ENCODE measurements at regions not wholly inside any gene's neighbourhood (a gene's known extent, or its start where the extent isn't known, plus 50 kb on each side); places are given as distances from the start of the nearest gene placed in this dataset.

DNA sequence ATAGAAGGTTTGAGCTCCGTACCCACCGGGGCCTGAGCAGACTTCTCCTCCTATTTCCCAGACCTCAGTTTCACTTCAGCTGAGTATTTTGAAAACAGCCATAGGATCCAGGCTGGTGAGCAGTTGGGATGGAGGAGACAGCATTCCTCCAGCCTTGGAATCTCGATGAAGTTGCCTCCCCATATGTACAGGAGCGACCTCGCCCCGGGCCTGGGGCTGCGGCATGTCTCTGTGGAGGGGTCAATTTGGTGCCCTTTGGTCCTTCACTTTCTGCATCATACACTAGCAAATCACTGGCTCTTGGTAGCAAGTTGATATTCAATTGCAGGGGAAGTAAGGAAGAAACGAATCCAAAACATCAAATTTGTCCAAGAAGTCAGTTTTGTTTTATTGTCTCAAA is 402.0 kb upstream of the IRX4 start:
- TF ChIP-seq, protein P1, sequence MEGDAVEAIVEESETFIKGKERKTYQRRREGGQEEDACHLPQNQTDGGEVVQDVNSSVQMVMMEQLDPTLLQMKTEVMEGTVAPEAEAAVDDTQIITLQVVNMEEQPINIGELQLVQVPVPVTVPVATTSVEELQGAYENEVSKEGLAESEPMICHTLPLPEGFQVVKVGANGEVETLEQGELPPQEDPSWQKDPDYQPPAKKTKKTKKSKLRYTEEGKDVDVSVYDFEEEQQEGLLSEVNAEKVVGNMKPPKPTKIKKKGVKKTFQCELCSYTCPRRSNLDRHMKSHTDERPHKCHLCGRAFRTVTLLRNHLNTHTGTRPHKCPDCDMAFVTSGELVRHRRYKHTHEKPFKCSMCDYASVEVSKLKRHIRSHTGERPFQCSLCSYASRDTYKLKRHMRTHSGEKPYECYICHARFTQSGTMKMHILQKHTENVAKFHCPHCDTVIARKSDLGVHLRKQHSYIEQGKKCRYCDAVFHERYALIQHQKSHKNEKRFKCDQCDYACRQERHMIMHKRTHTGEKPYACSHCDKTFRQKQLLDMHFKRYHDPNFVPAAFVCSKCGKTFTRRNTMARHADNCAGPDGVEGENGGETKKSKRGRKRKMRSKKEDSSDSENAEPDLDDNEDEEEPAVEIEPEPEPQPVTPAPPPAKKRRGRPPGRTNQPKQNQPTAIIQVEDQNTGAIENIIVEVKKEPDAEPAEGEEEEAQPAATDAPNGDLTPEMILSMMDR (IDR thresholded peaks at IDR 0.05; ENCODE audit: low read depth, low read length, missing control alignments): no peak
- no peak for DNase-seq (ENCODE audit: extremely low read depth, low read depth)
- H3K4me3 ChIP-seq (replicated peaks; ENCODE audit: low read depth, low read length): no peak overlapping the region

GRCh38 chr5:2283481-2284045 is 400.8 kb upstream of the IRX4 start:
- H3K4me3 ChIP-seq (replicated peaks; ENCODE audit: low read depth, low read length): no peak overlapping the region
- DNase-seq (ENCODE audit: extremely low read depth, low read depth): no peak
- TF ChIP-seq, protein P1 (IDR thresholded peaks at IDR 0.05; ENCODE audit: low read depth, low read length, missing control alignments): no peak

- DNase-seq (ENCODE audit: extremely low read depth, low read depth): no peak
- TF ChIP-seq, protein P1 (IDR thresholded peaks at IDR 0.05; ENCODE audit: low read depth, low read length, missing control alignments): no peak
- H3K4me3 ChIP-seq (replicated peaks; ENCODE audit: low read depth, low read length): no peak overlapping the region
Observed at GRCh38 chr5:2282893-2283292, 400.2 kb upstream of the IRX4 start.

DNA sequence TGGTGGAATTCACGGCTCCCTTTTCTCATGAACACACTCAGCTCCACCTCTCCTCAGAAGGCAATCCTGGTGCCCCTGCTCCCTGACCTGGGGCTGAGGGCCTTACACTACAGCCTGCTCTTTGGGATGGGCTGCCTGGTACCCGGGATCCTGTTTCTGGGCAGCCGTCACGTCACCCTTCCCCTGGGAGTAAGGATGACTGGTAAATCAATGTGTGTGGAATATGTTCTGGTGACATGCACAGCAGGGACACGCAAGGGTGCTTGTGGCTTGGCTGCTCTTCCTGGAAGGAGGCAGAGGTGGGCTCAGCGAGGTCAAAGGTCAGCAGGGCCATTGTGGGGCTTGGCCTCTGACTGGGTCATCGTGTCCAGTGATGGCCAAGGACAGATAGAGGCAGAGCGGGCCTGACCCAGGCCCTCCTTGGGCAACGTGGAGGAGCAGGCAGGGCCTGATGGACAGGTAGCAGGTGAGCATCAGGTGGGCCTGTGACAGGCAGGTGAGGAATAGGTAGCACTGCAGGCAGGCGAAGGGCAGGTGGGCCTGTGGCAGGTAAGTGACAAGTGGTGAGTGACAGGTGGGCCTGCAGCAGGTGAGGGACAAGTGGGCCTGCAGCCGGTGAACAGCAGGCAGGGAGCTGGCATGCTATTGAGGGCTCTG is 399.4 kb upstream of the IRX4 start:
- H3K4me3 ChIP-seq (replicated peaks; ENCODE audit: low read depth, low read length): no peak overlapping the region
- no peak for DNase-seq (ENCODE audit: extremely low read depth, low read depth)
- TF ChIP-seq, protein P1 (IDR thresholded peaks at IDR 0.05; ENCODE audit: low read depth, low read length, missing control alignments): no peak

DNA sequence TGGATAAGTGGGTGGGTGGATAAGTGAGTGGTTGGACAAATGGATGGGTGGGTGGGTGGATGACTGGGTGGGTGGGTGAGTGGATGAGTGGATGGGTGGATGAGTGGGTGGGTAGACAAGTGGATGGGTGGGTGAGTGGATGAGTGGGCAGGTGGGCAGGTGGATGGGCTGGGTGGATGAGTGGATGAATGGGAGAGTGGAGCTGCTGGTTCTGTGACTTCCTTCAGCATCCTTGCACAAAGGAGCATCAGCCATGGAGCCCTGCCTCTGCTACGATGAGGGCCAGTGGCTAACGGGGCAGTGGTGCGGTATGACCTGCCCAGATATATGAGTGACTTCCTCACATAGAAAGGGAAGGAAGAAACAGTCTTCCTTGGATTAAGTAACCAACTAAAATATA is 398.7 kb upstream of the IRX4 start:
- DNase-seq (ENCODE audit: extremely low read depth, low read depth): no peak
- TF ChIP-seq, protein P1 (IDR thresholded peaks at IDR 0.05; ENCODE audit: low read depth, low read length, missing control alignments): no peak
- H3K4me3 ChIP-seq (replicated peaks; ENCODE audit: low read depth, low read length): no peak overlapping the region

- H3K4me3 ChIP-seq (replicated peaks; ENCODE audit: low read depth, low read length): no peak overlapping the region
- DNase-seq (ENCODE audit: extremely low read depth, low read depth): no peak
- TF ChIP-seq, protein P1 (IDR thresholded peaks at IDR 0.05; ENCODE audit: low read depth, low read length, missing control alignments): no peak
Observed at GRCh38 chr5:2280318-2280717, 397.6 kb upstream of the IRX4 start.
